Gastrocnemius medialis (tissue), 4 donors: ENCODE measurements at regions not wholly inside any gene's neighbourhood (a gene's known extent, or its start where the extent isn't known, plus 50 kb on each side); places are given as distances from the start of the nearest gene placed in this dataset.

Experiments
- ATAC-seq, 2 donors: fragments of 150-250 bp; one replicate each; pipeline ENCODE4 v1.9.1; 2016
- DNase-seq, 2 donors: peaks; one replicate each; pipeline ENCODE4 v3.0.0-alpha.2; 2019
- H3K27ac ChIP-seq, 4 donors: fragments of 200-600 bp; sonication (generic); 1 replicate in 1 of 4; 2 replicates in 3 of 4; pipeline ENCODE4 v1.5.1; 2016 to 2018; ENCODE audit warnings: mild to moderate bottlenecking in 2 of 4, moderate library complexity in 1 of 4
- H3K27me3 ChIP-seq, 3 donors: fragments of 200-600 bp; sonication (generic) in 2 of 3; 1 replicate in 1 of 3; 2 replicates in 2 of 3; pipeline versions ENCODE4 v1.5.1 to v1.6.0; 2016 to 2019; ENCODE audit warnings: mild to moderate bottlenecking in 1 of 3, moderate library complexity in 1 of 3
- H3K36me3 ChIP-seq, 2 donors: fragments of 200-600 bp; sonication (generic) in 1 of 2; one replicate each; pipeline ENCODE4 v1.5.1; 2017 to 2018
- H3K4me1 ChIP-seq, 2 donors: fragments of 200-600 bp; sonication (generic) in 1 of 2; one replicate each; pipeline ENCODE4 v1.5.1; 2016 to 2017; ENCODE audit warnings: mild to moderate bottlenecking in 2 of 2
- H3K4me3 ChIP-seq, 4 donors: fragments of 200-600 bp; sonication (generic) in 3 of 4; 1 replicate in 1 of 4; 2 replicates in 3 of 4; pipeline ENCODE4 v1.5.1; 2016 to 2019; ENCODE audit warnings: mild to moderate bottlenecking in 2 of 4
- H3K9me3 ChIP-seq, 3 donors: fragments of 200-600 bp; sonication (generic) in 2 of 3; 1 replicate in 1 of 3; 2 replicates in 2 of 3; pipeline ENCODE4 v1.5.1; 2016 to 2019
- POLR2A ChIP-seq, 2 donors: fragments of 450-650 bp; IDR thresholded peaks; one replicate each; pipeline ENCODE4 v1.6.1; 2017; ENCODE audit warnings: antibody characterized with exemption in 2 of 2, mild to moderate bottlenecking in 2 of 2, moderate library complexity in 2 of 2
- in situ Hi-C, 4 donors: fragments of 200-750 bp; cut with MboI; loops; one replicate each; pipeline versions ENCODE4 v1.15.0 to v1.8.0; 2017; ENCODE audit warnings: low sequenced_read_pairs in 4 of 4
- intact Hi-C: fragments of 100-400 bp; cut with DNase I; formaldehyde crosslinking; loops from one replicate; pipeline ENCODE4 v1.15.1; 2023; ENCODE audit warnings: low total_unique reads
- TF ChIP-seq, protein P1 (sequence below), 5 experiments: fragments of 450-650 bp in 3 of 5; fragments of 200-600 bp in 2 of 5; sonication (generic) in 2 of 5; IDR thresholded peaks in 4 of 5; conservative IDR thresholded peaks in 1 of 5; 1 replicate in 4 of 5; 2 replicates in 1 of 5; pipeline ENCODE4 v1.5.1; 2016 to 2019; ENCODE audit warnings: antibody characterized with exemption in 5 of 5, mild to moderate bottlenecking in 3 of 5, moderate library complexity in 3 of 5

- intact Hi-C loops: no loop called here
- H3K9me3 ChIP-seq: no peaks in the 10 kb centered on the region
- H3K36me3 ChIP-seq: no peaks in the 10 kb centered on the region
- H3K4me3 ChIP-seq: no peak overlapping the region
- H3K27ac ChIP-seq: no peak overlapping the region
- H3K27me3 ChIP-seq: no peaks in the 10 kb centered on the region
- in situ Hi-C loops: no loop called here
- DNase-seq: no peak
- no peaks in the 10 kb centered on the region for H3K4me1 ChIP-seq
- TF ChIP-seq POLR2A (IDR thresholded peaks at IDR 0.05): no peak
- TF ChIP-seq, protein P1, sequence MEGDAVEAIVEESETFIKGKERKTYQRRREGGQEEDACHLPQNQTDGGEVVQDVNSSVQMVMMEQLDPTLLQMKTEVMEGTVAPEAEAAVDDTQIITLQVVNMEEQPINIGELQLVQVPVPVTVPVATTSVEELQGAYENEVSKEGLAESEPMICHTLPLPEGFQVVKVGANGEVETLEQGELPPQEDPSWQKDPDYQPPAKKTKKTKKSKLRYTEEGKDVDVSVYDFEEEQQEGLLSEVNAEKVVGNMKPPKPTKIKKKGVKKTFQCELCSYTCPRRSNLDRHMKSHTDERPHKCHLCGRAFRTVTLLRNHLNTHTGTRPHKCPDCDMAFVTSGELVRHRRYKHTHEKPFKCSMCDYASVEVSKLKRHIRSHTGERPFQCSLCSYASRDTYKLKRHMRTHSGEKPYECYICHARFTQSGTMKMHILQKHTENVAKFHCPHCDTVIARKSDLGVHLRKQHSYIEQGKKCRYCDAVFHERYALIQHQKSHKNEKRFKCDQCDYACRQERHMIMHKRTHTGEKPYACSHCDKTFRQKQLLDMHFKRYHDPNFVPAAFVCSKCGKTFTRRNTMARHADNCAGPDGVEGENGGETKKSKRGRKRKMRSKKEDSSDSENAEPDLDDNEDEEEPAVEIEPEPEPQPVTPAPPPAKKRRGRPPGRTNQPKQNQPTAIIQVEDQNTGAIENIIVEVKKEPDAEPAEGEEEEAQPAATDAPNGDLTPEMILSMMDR (IDR thresholded peaks at IDR 0.05 in 4 of 5, conservative IDR thresholded peaks at IDR 0.05 in 1 of 5): no peak
- no peak for ATAC-seq
Observed at GRCh38 chr14:30297876-30298795, 260.8 kb upstream of the G2E3 start.

GRCh38 chr14:30299915-30300314 is 259.0 kb upstream of the G2E3 start:
- TF ChIP-seq, protein P1 (IDR thresholded peaks at IDR 0.05 in 4 of 5, conservative IDR thresholded peaks at IDR 0.05 in 1 of 5): no peak
- TF ChIP-seq POLR2A (IDR thresholded peaks at IDR 0.05): no peak
- ATAC-seq (no peak), DNase-seq (no peak)
- Histone ChIP-seq H3K36me3 (no peaks in the 10 kb centered on the region), H3K4me1 (no peaks in the 10 kb centered on the region), H3K4me3 (no peak overlapping the region), H3K27ac (no peak overlapping the region), H3K9me3 (no peaks in the 10 kb centered on the region), H3K27me3 (no peaks in the 10 kb centered on the region)
- in situ Hi-C loops (no loop called here), intact Hi-C loops (no loop called here)

GRCh38 chr14:30303350-30303749 is 255.6 kb upstream of the G2E3 start:
- Histone ChIP-seq H3K4me3 (no peak overlapping the region), H3K36me3 (no peaks in the 10 kb centered on the region), H3K4me1 (no peaks in the 10 kb centered on the region), H3K9me3 (no peaks in the 10 kb centered on the region), H3K27ac (no peak overlapping the region), H3K27me3 (no peaks in the 10 kb centered on the region)
- in situ Hi-C loops (no loop called here), intact Hi-C loops (no loop called here)
- DNase-seq (no peak), ATAC-seq (no peak)
- TF ChIP-seq, protein P1 (IDR thresholded peaks at IDR 0.05 in 4 of 5, conservative IDR thresholded peaks at IDR 0.05 in 1 of 5): no peak
- no peak for TF ChIP-seq POLR2A (IDR thresholded peaks at IDR 0.05)

DNA sequence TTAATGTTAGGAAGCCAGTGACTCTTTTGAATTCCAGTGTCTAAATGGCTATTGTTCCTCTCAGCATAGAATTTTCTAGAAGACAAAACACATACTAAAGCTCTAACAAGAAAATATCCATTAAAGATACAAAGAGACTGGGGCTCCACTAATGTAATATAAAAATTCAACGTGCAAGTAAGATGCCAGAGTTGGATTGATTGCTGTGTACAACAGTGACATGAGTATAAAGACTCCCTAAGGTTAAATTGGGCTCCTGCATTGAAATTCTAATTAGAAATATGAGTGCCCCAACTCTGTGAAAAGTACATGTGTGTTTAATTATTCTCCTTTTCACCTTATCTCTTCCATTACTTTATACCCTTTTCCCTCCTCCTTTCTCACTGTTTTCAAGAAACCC is 253.6 kb upstream of the G2E3 start:
- intact Hi-C loops (no loop called here), in situ Hi-C loops (no loop called here)
- H3K36me3 ChIP-seq: no peaks in the 10 kb centered on the region
- ATAC-seq (no peak), DNase-seq (no peak)
- TF ChIP-seq, protein P1 (IDR thresholded peaks at IDR 0.05 in 4 of 5, conservative IDR thresholded peaks at IDR 0.05 in 1 of 5): no peak
- no peak for TF ChIP-seq POLR2A (IDR thresholded peaks at IDR 0.05)
- no peaks in the 10 kb centered on the region for H3K4me1 ChIP-seq
- no peak overlapping the region for H3K4me3 ChIP-seq
- no peak overlapping the region for H3K27ac ChIP-seq
- no peaks in the 10 kb centered on the region for H3K27me3 ChIP-seq
- no peaks in the 10 kb centered on the region for H3K9me3 ChIP-seq
